Stimulated activated CD4-positive, alpha-beta T cell treated with anti-CD3 and anti-CD28 coated beads, Interleukin-1b, Interleukin-23, amount 100 ng/mL, for 24 hours (primary cell): ENCODE measurements at regions not wholly inside any gene's neighbourhood (a gene's known extent, or its start where the extent isn't known, plus 50 kb on each side); places are given as distances from the start of the nearest gene placed in this dataset.

Source experiments
- DNase-seq, 4 experiments: peaks; one replicate each; pipeline ENCODE4 v3.0.0-alpha.2; 2020; ENCODE audit warnings: low read depth in 4 of 4, low spot score in 1 of 4

- no peak for DNase-seq
These were observed 1044.4 kb downstream of the PLA2G4A start for GRCh38 chr1:187873126-187873525.

GRCh38 chr1:187876775-187877174 is 1048.0 kb downstream of the PLA2G4A start:
- no peak for DNase-seq

- DNase-seq, result no peak
These were observed 1048.5 kb downstream of the PLA2G4A start for GRCh38 chr1:187877220-187877619.

- no peak for DNase-seq
These were observed 1050.1 kb downstream of the PLA2G4A start for GRCh38 chr1:187878883-187879282.

- no peak for DNase-seq
These were observed 1054.6 kb downstream of the PLA2G4A start for GRCh38 chr1:187883356-187883755.

- no peak for DNase-seq
These were observed 1063.4 kb downstream of the PLA2G4A start for GRCh38 chr1:187891993-187892682.

- no peak for DNase-seq
These were observed 1063.9 kb downstream of the PLA2G4A start for GRCh38 chr1:187892683-187893039.

GRCh38 chr1:187893471-187893870 is 1064.7 kb downstream of the PLA2G4A start:
- DNase-seq, result no peak

GRCh38 chr1:187894349-187894748 is 1065.6 kb downstream of the PLA2G4A start:
- DNase-seq, result no peak

- no peak for DNase-seq
These were observed 1074.5 kb downstream of the PLA2G4A start for GRCh38 chr1:187903223-187903622.

GRCh38 chr1:187909382-187909781 is 1080.6 kb downstream of the PLA2G4A start:
- DNase-seq, result no peak

- no peak for DNase-seq
These were observed 1083.1 kb downstream of the PLA2G4A start for GRCh38 chr1:187911820-187912219.

- DNase-seq, result no peak
These were observed 1092.2 kb downstream of the PLA2G4A start for GRCh38 chr1:187920976-187921375.

GRCh38 chr1:187921426-187921825 is 1092.7 kb downstream of the PLA2G4A start:
- DNase-seq, result no peak

- no peak for DNase-seq
These were observed 1093.5 kb downstream of the PLA2G4A start for GRCh38 chr1:187922255-187922654.

- no peak for DNase-seq
These were observed 1095.5 kb downstream of the PLA2G4A start for GRCh38 chr1:187924252-187924651.

- DNase-seq, result no peak
These were observed 1099.5 kb downstream of the PLA2G4A start for GRCh38 chr1:187928288-187928687.

GRCh38 chr1:187928696-187929095 is 1099.9 kb downstream of the PLA2G4A start:
- DNase-seq, result no peak

GRCh38 chr1:187931776-187932175 is 1103.0 kb downstream of the PLA2G4A start:
- no peak for DNase-seq

- no peak for DNase-seq
These were observed 1105.0 kb downstream of the PLA2G4A start for GRCh38 chr1:187933562-187934419.

GRCh38 chr1:187936667-187937066 is 1107.9 kb downstream of the PLA2G4A start:
- no peak for DNase-seq

GRCh38 chr1:187938092-187938491 is 1109.3 kb downstream of the PLA2G4A start:
- no peak for DNase-seq

- no peak for DNase-seq
These were observed 1114.2 kb downstream of the PLA2G4A start for GRCh38 chr1:187942986-187943385.
